GM18867 (cell line): ENCODE measurements at regions not wholly inside any gene's neighbourhood (a gene's known extent, or its start where the extent isn't known, plus 50 kb on each side); places are given as distances from the start of the nearest gene placed in this dataset.
"Not testable (repeated sequence)": the region's sequence is repeated elsewhere in the genome, so short reads cannot be mapped to it uniquely, and the experiment has no call there.

Experiments used
- ATAC-seq: cut with Tn5 transposase; IDR thresholded peaks from one replicate; pipeline ENCODE4 v1.9.1; 2021; ENCODE audit warnings: mild to moderate bottlenecking, moderate library complexity; ENCODE audit not compliant: unreplicated experiment

DNA sequence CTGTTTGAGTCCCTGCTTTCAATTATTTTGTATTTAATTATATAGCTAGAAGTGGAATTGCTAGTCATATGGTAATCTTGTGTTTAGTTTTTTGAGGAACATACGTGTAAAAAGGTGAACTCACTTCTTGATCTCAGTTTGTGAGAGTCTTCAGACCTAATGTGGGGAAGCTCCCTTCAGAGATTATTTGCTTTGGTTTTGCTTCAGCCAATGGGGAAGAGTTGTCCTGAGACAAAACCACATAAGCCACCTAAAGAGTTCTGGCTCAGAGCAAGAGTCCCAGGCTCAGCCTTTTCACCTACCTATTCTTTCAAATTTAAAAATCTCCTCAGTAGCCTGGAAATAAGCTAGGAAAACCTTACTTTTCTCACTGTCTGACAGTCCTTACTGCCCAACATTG lies 138.4 kb downstream of the UCK2 start:
- no peak for ATAC-seq

DNA sequence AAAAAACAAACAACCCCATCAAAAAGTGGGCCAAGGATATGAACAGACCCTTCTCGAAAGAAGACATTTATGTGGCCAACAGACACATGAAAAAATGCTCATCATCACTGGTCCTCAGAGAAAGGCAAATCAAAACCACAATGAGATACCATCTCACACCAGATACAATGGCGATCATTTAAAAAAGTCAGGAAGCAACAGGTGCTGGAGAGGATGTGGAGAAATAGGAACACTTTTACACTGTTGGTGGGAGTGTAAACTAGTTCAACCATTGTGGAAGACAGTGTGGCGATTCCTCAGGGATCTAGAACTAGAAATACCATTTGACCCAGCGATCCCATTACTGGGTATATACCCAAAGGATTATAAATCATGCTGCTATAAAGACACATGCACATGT lies 142.0 kb downstream of the UCK2 start:
- not testable (repeated sequence) for ATAC-seq

DNA sequence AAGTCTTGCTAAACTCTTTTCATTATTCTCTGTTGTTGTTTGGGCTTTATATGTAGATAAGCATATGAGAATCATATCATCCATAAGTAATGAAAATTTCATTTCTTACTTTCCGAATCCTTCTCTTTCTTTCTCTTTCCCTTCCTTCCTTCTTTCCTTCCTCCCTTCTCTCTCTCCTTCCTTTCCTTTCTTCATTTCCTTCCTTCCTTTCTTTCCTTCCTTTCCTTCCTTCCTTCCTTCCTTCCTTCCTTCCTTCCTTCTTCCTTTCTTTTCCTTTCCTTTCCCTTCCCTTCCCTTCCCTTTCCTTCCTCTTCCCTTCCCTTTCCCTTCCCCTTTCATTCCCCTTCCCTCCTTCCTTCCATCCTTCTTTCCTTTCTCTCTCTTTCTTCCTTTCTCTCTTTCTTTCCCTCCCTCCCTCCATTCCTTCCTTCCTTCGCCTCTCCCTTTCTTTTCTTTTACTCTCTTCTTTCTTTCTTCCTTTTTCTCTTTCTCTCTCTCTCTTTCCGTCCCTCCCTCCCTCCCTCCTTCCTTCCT lies 147.3 kb downstream of the UCK2 start:
- ATAC-seq, result no peak

DNA sequence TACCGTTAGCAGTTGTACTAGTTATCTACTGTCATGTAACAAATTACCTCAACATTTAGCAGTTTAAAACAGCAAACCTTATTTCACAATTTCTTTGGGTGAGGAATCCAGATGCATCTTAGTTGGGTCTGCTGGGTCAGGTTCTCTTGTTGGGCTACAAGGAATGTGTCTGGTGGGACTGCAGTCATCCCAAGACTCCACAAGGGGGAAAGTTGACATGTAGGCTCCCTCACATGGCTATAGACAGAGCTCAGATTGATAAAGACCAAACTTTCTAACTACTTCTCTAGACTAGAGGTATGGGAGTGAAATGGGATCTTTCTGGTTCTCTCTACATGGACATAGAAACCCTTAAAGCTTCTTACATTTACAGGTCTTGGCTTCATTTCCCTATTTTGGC lies 160.9 kb downstream of the UCK2 start:
- no peak for ATAC-seq

DNA sequence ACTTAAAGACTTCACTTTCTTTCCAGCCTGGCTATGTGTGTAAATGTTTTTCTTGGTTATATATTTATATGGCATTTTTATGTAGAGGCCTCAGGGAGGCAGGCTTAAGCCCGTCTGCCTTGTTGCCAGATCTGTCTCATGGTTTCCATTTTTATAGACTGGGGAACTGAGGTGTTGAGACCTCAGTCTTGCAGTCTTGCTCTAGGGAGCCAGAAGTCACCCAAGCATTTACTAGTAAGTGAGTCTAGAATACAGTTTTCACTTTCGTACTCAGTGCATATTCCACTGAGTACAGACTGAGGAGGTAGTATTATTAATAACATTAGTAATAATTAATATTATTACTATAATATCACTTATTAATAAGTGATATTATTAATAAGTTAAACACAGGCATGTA lies 161.4 kb downstream of the UCK2 start:
- peak; percentile 75 for ATAC-seq

DNA sequence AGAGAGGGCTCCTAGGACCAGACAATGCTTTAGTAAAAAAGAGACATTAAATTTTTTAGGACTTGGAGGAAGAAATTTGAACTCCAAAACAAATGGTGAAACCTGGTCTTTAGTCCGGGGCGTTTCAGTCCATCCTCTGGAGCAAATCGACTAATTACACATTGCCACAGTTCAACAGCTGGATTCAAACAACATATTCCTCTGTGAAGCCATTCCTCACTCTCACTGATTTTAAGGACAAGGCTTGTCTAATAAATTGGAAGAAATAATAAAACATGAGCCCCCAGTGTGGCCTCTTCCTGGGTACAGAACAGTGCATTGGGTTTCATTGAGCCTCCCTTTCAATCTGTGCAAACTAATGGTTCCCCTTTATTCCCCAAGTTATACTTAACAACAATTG lies 165.1 kb downstream of the UCK2 start:
- ATAC-seq, result no peak

DNA sequence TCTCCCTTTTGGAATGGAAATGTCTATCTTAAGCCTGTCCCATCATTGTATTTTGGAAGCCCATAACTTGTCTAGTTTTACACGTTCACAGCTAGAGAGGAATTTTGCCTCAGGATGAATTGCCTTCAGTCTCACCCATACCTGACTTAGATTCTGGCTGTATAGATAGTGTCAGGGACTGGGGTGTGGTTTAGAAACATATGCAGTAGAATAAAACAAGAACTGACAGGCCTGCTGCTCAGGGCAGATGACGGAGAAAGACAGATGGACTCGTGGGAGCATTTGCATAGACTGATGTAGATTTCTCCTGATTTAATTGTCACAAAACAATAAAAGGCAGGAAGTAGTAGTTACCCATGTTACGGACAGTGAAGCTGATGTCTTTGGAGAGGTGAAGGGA lies 166.7 kb downstream of the UCK2 start:
- ATAC-seq, result no peak

DNA sequence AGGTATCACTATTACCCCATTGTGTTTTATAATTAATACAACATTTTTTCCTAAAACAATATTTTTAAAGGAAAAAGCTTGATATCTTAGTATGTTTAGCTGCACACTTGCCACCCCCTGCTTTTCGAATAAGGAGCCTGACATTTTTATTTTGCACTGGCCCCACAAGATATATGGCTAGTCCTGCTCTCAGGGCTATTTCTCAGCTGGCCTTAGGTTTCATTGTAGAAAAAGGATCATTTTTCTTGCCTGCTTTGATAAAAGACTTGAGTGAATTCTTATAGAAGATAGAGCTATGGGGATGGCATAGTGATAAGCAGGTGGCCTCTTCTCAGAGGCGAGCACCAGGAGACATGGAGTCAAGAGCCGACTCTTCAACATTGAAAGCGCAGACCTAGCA lies 167.0 kb downstream of the FAM78B start:
- ATAC-seq, result no peak

DNA sequence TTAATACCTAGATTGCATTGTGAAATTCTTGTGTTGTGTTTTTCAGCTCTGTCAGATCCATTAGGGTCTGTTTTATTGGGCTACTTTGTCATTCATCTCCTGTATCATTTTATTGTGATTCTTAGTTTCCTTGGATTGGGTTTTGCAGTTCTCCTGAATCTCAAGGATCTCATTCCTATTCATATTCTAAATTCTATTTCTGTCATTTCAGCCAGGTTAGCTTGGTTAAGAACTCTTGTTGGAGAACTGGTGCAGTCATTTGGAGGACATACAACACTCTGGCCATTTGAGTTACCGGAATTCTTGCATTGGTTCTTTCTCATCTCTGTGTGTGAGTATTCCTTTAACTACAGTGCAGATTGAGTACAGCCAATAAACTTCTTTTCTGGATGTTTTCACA lies 159.6 kb downstream of the FAM78B start:
- ATAC-seq, result no peak

DNA sequence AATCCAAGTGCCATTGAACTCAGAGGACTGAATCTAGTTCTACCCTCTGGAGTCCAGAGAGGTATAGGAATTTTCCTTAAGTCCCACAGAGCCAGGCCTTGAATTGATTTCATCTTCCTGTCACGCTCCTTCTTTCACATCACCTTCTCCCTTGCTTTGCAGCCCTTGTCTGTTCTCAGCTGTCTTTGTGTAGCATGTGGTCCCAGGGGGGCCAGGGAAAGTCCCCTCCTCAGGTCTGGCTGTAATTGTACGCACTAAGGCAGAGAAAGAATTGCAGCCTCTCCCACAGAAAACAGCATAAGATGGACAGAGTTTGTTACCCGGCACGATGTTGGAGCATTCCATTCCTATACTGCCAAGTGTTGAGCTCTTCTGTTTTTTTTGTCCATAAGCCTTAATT lies 153.6 kb downstream of the FAM78B start:
- ATAC-seq, result no peak

DNA sequence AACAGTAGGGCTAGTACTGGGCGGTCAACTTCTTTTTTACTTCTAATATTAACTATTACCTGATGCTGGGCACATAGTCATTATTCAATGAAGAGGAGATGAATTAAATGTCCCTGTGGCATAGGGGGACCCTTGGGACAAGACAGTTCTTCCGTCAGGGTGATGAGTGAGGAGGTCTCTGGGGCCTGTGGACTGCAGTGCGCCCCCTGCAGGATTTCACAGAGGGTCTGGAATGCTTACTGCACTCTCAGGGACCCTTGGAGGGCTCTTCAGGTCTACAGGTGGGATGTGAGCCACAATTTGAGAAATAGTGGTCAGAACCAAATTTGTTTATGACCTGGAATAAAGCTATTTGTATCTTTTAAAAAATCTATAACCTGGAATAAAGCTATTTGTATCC lies 149.4 kb downstream of the FAM78B start:
- ATAC-seq, result no peak
